IPS-18a (cell line): ENCODE measurements at regions not wholly inside any gene's neighbourhood (a gene's known extent, or its start where the extent isn't known, plus 50 kb on each side); places are given as distances from the start of the nearest gene placed in this dataset.

Experiments
- H3K27ac ChIP-seq: one replicate; pipeline ENCODE4 v1.5.1; 2013; ENCODE audit warnings: low read length
- H3K27me3 ChIP-seq: one replicate; pipeline ENCODE4 v1.6.1; 2013; ENCODE audit warnings: mild to moderate bottlenecking, low read length; ENCODE audit not compliant: control insufficient read depth, insufficient read depth
- H3K36me3 ChIP-seq: one replicate; pipeline ENCODE4 v1.6.1; 2013; ENCODE audit warnings: low read depth, low read length; ENCODE audit not compliant: control insufficient read depth
- H3K4me1 ChIP-seq: one replicate; pipeline ENCODE4 v1.6.1; 2013; ENCODE audit warnings: low read depth, low read length; ENCODE audit not compliant: control insufficient read depth
- H3K4me3 ChIP-seq: one replicate; pipeline ENCODE4 v1.5.1; 2013; ENCODE audit warnings: low read length
- H3K9ac ChIP-seq: one replicate; pipeline ENCODE4 v1.6.1; 2013; ENCODE audit warnings: mild to moderate bottlenecking, low read length, moderate library complexity
- H3K9me3 ChIP-seq: one replicate; pipeline ENCODE4 v1.6.1; 2013; ENCODE audit warnings: low read depth, low read length; ENCODE audit not compliant: control insufficient read depth

- Histone ChIP-seq H3K27me3 (no peaks in the 10 kb centered on the region), H3K4me1 (no peaks in the 10 kb centered on the region), H3K36me3 (no peaks in the 10 kb centered on the region), H3K9ac (no peak overlapping the region), H3K27ac (no peak overlapping the region), H3K4me3 (no peak overlapping the region), H3K9me3 (no peaks in the 10 kb centered on the region)
Observed at GRCh38 chr14:49991491-49991890, 98.6 kb downstream of the ARF6 start.

GRCh38 chr14:49992036-49992435 is 99.2 kb downstream of the ARF6 start:
- Histone ChIP-seq H3K4me3 (no peak overlapping the region), H3K27ac (no peak overlapping the region), H3K27me3 (no peaks in the 10 kb centered on the region), H3K4me1 (no peaks in the 10 kb centered on the region), H3K9me3 (no peaks in the 10 kb centered on the region), H3K9ac (no peak overlapping the region), H3K36me3 (no peaks in the 10 kb centered on the region)

- Histone ChIP-seq H3K9me3 (no peaks in the 10 kb centered on the region), H3K9ac (no peak overlapping the region), H3K27me3 (no peaks in the 10 kb centered on the region), H3K27ac (no peak overlapping the region), H3K36me3 (no peaks in the 10 kb centered on the region), H3K4me3 (no peak overlapping the region), H3K4me1 (no peaks in the 10 kb centered on the region)
Observed at GRCh38 chr14:49992448-49992847, 99.6 kb downstream of the ARF6 start.

GRCh38 chr14:49992901-49993339 is 100.0 kb downstream of the ARF6 start:
- Histone ChIP-seq H3K4me1 (no peaks in the 10 kb centered on the region), H3K9me3 (no peaks in the 10 kb centered on the region), H3K9ac (no peak overlapping the region), H3K4me3 (no peak overlapping the region), H3K27ac (no peak overlapping the region), H3K36me3 (no peaks in the 10 kb centered on the region), H3K27me3 (no peaks in the 10 kb centered on the region)

GRCh38 chr14:49993565-49993964 is 100.7 kb downstream of the ARF6 start:
- no peak overlapping the region for H3K9ac ChIP-seq
- no peaks in the 10 kb centered on the region for H3K36me3 ChIP-seq
- no peak overlapping the region for H3K27ac ChIP-seq
- H3K9me3 ChIP-seq: no peaks in the 10 kb centered on the region
- H3K27me3 ChIP-seq: no peaks in the 10 kb centered on the region
- H3K4me3 ChIP-seq: no peak overlapping the region
- H3K4me1 ChIP-seq: no peaks in the 10 kb centered on the region

GRCh38 chr14:49994951-49995561 is 102.2 kb downstream of the ARF6 start:
- no peak overlapping the region for H3K27ac ChIP-seq
- H3K4me1 ChIP-seq: peaks cover 6% of the 10 kb centered on the region
- H3K36me3 ChIP-seq: no peaks in the 10 kb centered on the region
- no peak overlapping the region for H3K4me3 ChIP-seq
- no peak overlapping the region for H3K9ac ChIP-seq
- H3K27me3 ChIP-seq: peaks cover 8% of the 10 kb centered on the region
- no peaks in the 10 kb centered on the region for H3K9me3 ChIP-seq

- Histone ChIP-seq H3K27me3 (peaks cover 35% of the 10 kb centered on the region), H3K27ac (no peak overlapping the region), H3K4me3 (no peak overlapping the region), H3K4me1 (peaks cover 17% of the 10 kb centered on the region), H3K9me3 (no peaks in the 10 kb centered on the region), H3K9ac (no peak overlapping the region), H3K36me3 (no peaks in the 10 kb centered on the region)
Observed at GRCh38 chr14:49997991-49998390, 105.1 kb downstream of the ARF6 start.

GRCh38 chr14:49999146-49999761 is 106.4 kb downstream of the ARF6 start:
- H3K9me3 ChIP-seq: no peaks in the 10 kb centered on the region
- H3K4me1 ChIP-seq: peaks cover 17% of the 10 kb centered on the region
- no peak overlapping the region for H3K4me3 ChIP-seq
- H3K36me3 ChIP-seq: no peaks in the 10 kb centered on the region
- H3K27me3 ChIP-seq: peaks cover 47% of the 10 kb centered on the region
- H3K9ac ChIP-seq: no peak overlapping the region
- H3K27ac ChIP-seq: no peak overlapping the region

GRCh38 chr14:49999826-50000379 is 107.0 kb downstream of the ARF6 start:
- Histone ChIP-seq H3K9me3 (no peaks in the 10 kb centered on the region), H3K27me3 (peaks cover 54% of the 10 kb centered on the region), H3K9ac (no peak overlapping the region), H3K36me3 (no peaks in the 10 kb centered on the region), H3K4me1 (peaks cover 17% of the 10 kb centered on the region), H3K4me3 (no peak overlapping the region), H3K27ac (no peak overlapping the region)

- no peak overlapping the region for H3K9ac ChIP-seq
- H3K4me1 ChIP-seq: peaks cover 17% of the 10 kb centered on the region
- no peaks in the 10 kb centered on the region for H3K36me3 ChIP-seq
- H3K9me3 ChIP-seq: no peaks in the 10 kb centered on the region
- no peak overlapping the region for H3K27ac ChIP-seq
- H3K4me3 ChIP-seq: peak overlapping the region; percentile 11
- H3K27me3 ChIP-seq: peaks cover 59% of the 10 kb centered on the region
Observed at GRCh38 chr14:50000380-50001150, 107.7 kb downstream of the ARF6 start.

- Histone ChIP-seq H3K9me3 (no peaks in the 10 kb centered on the region), H3K4me3 (no peak overlapping the region), H3K4me1 (peaks cover 17% of the 10 kb centered on the region), H3K9ac (no peak overlapping the region), H3K36me3 (no peaks in the 10 kb centered on the region), H3K27ac (no peak overlapping the region), H3K27me3 (peaks cover 59% of the 10 kb centered on the region)
Observed at GRCh38 chr14:50001151-50001998, 108.5 kb downstream of the ARF6 start.
